Medulla oblongata (tissue), 1 donor: ENCODE measurements at regions not wholly inside any gene's neighbourhood (a gene's known extent, or its start where the extent isn't known, plus 50 kb on each side); places are given as distances from the start of the nearest gene placed in this dataset.
"Not testable (repeated sequence)": the region's sequence is repeated elsewhere in the genome, so short reads cannot be mapped to it uniquely, and the experiment has no call there.

Experiments
- DNase-seq: peaks from one replicate; pipeline ENCODE4 v3.0.0-alpha.2; 2015; ENCODE audit errors: extremely low spot score

GRCh38 chr9:105114318-105114717, 130.1 kb upstream of the SLC44A1 start:
- DNase-seq = no peak

GRCh38 chr9:105114964-105115728, 129.3 kb upstream of the SLC44A1 start:
- DNase-seq = peak; percentile 59

- DNase-seq = no peak
Measured at GRCh38 chr9:105116052-105116868, 128.2 kb upstream of the SLC44A1 start.

GRCh38 chr9:105117234-105117633, 127.2 kb upstream of the SLC44A1 start:
- peak; percentile 30 for DNase-seq

GRCh38 chr9:105118636-105119035, 125.8 kb upstream of the SLC44A1 start:
- no peak for DNase-seq

- peak; percentile 79 for DNase-seq
Measured at GRCh38 chr9:105119156-105119555, 125.3 kb upstream of the SLC44A1 start.

- no peak for DNase-seq
Measured at GRCh38 chr9:105121861-105122430, 122.5 kb upstream of the SLC44A1 start.

GRCh38 chr9:105124598-105124997, 119.9 kb upstream of the SLC44A1 start:
- not testable (repeated sequence) for DNase-seq

GRCh38 chr9:105126226-105126625, 118.2 kb upstream of the SLC44A1 start:
- peak; percentile 51 for DNase-seq

GRCh38 chr9:105127863-105128220, 116.6 kb upstream of the SLC44A1 start:
- DNase-seq = no peak

GRCh38 chr9:105128908-105129600, 115.4 kb upstream of the SLC44A1 start:
- DNase-seq = no peak

GRCh38 chr9:105129731-105130130, 114.7 kb upstream of the SLC44A1 start:
- DNase-seq = no peak

- no peak for DNase-seq
Measured at GRCh38 chr9:105131981-105132380, 112.5 kb upstream of the SLC44A1 start.

- no peak for DNase-seq
Measured at GRCh38 chr9:105132606-105133005, 111.8 kb upstream of the SLC44A1 start.

GRCh38 chr9:105138306-105138801, 106.1 kb upstream of the SLC44A1 start:
- DNase-seq = peak; percentile 43

GRCh38 chr9:105141146-105141975, 103.1 kb upstream of the SLC44A1 start:
- DNase-seq = peak; percentile 44

GRCh38 chr9:105141976-105142250, 102.5 kb upstream of the SLC44A1 start:
- no peak for DNase-seq

GRCh38 chr9:105142406-105143135, 101.9 kb upstream of the SLC44A1 start:
- no peak for DNase-seq

- no peak for DNase-seq
Measured at GRCh38 chr9:105143136-105143430, 101.4 kb upstream of the SLC44A1 start.

- no peak for DNase-seq
Measured at GRCh38 chr9:105144076-105144475, 100.4 kb upstream of the SLC44A1 start.

GRCh38 chr9:105144841-105145240, 99.6 kb upstream of the SLC44A1 start:
- DNase-seq = no peak
